PC-9 (cell line): ENCODE measurements at regions not wholly inside any gene's neighbourhood (a gene's known extent, or its start where the extent isn't known, plus 50 kb on each side); places are given as distances from the start of the nearest gene placed in this dataset.

ENCODE experiments used
- CTCF ChIP-seq: fragments of 200-600 bp; sonication (generic); conservative IDR thresholded peaks from 2 replicates; pipeline ENCODE4 v1.6.1; 2017; ENCODE audit warnings: mixed run types, antibody characterized with exemption, mild to moderate bottlenecking, moderate library complexity
- EZH2 ChIP-seq: fragments of 200-600 bp; sonication (generic); IDR thresholded peaks from 2 replicates; pipeline ENCODE4 v1.8.0; 2017; ENCODE audit warnings: antibody characterized with exemption, low read depth

GRCh38 chr4:152104901-152105357 is 344.1 kb upstream of the GATB start:
- TF ChIP-seq CTCF (no peak), EZH2 (no peak)
